Kidney glomerular epithelial cell (primary cell): ENCODE measurements at regions not wholly inside any gene's neighbourhood (a gene's known extent, or its start where the extent isn't known, plus 50 kb on each side); places are given as distances from the start of the nearest gene placed in this dataset.

ENCODE experiments used
- DNase-seq: peaks from one replicate; lab custom pipeline; 2025; lab: John Stamatoyannopoulos, UW

DNA sequence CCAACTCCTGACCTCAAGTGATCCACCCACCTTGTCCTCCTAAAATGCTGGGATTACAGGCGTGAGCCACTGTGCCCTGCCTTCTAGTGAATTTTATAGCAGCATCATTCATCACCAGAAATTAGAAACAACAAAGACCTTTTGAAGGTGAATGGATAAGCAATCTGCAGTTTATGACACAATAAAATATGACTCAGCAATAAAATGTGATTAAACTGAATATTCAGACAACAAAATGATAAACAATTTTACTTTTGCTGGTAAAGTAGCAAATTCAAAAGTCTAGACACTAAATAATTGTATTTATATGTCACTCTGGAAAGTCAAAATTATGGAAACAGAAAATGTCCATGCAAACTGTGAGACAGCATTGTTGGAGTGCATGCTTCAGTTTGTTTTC lies 656.6 kb downstream of the CBLN2 start:
- DNase-seq: no peak

DNA sequence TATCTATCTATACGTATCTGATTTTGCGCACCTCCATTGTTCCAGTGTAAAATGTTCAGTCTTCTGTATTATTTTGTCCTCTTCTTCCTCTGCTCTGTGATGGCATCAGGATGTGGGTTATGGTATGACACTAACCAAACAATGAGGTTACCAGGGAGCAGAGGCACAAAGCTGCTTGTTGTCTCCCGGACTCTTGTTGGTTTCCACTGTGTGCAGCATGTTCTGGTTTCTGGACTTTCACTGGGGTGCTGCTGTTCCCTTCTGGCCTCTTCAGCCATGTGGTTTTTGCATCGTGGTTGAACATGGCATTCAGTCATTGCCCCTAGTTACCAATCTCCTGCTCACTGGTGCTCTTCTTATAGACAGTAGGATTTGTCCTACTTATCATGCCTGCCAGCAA lies 665.9 kb downstream of the CBLN2 start:
- DNase-seq: no peak

GRCh38 chr18:71873695-71874094 lies 670.4 kb downstream of the CBLN2 start:
- no peak for DNase-seq

GRCh38 chr18:71865888-71866287 lies 678.3 kb downstream of the CBLN2 start:
- DNase-seq: no peak

- DNase-seq: no peak
Observed at GRCh38 chr18:71850602-71851001, 693.5 kb downstream of the CBLN2 start.

DNA sequence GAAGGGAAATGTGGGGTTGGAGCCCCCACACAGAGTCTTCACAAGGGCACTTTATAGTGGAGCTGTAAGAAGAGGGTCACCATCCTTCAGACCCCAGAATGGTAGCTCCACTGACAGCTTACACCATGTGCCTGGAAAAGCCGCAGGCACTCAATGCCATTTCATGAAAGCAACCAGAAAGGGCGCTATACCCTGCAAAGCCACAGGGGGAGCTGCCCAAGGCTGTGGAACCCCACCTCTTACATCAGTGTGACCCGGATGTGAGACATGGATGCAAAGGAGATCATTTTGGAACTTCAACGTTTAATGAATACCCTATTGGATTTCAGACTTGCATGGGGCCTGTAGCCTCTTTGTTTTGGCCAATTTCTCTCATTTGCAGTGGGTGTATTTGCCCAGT lies 694.7 kb downstream of the CBLN2 start:
- DNase-seq: no peak

- no peak for DNase-seq
Observed at GRCh38 chr18:71846716-71847115, 697.4 kb downstream of the CBLN2 start.

GRCh38 chr18:71844814-71845213 lies 699.3 kb downstream of the CBLN2 start:
- no peak for DNase-seq

GRCh38 chr18:71842666-71843065 lies 701.5 kb downstream of the CBLN2 start:
- DNase-seq: no peak

DNA sequence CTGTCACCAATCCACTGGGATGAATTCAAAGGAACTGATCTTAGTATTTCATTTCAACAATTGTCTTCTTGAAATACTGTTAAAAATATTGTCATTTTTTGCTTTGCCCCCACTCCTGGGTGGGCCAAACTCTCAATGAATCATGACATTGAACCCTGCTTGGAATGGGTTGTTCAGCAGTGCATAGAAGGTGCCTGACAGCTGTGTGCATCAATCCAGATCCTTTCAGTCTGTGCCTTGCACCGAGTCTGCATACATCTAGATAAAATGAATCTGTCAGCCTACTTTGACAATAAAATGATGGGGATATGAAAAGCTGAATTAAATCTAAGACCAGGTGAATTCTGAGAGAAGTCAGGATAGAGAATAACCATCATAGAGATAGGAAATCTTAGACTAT lies 706.6 kb downstream of the CBLN2 start:
- DNase-seq: no peak

GRCh38 chr18:71832946-71833617 lies 711.1 kb downstream of the CBLN2 start:
- no peak for DNase-seq

- DNase-seq: no peak
Observed at GRCh38 chr18:71831039-71831438, 713.1 kb downstream of the CBLN2 start.

GRCh38 chr18:71827301-71827700 lies 716.8 kb downstream of the CBLN2 start:
- DNase-seq: no peak

DNA sequence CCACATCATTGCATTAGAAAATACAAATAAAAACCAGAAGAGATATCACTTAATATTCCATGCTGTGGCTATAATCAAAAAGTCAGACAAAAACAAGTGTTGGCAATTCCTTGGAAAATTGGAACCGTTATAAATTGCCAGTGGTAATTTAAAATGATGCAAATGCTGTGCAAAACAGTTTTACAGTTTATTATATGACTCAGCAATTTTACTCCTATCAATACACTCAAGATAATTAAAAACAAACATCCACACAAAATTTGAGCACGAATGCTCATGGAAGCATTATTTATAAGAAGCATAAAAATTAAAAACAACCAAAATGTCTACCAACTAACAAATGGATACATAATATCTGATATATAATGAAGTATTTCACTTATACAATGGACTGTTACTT lies 728.8 kb downstream of the CBLN2 start:
- DNase-seq: no peak

- DNase-seq: no peak
Observed at GRCh38 chr18:71809711-71810110, 734.4 kb downstream of the CBLN2 start.

DNA sequence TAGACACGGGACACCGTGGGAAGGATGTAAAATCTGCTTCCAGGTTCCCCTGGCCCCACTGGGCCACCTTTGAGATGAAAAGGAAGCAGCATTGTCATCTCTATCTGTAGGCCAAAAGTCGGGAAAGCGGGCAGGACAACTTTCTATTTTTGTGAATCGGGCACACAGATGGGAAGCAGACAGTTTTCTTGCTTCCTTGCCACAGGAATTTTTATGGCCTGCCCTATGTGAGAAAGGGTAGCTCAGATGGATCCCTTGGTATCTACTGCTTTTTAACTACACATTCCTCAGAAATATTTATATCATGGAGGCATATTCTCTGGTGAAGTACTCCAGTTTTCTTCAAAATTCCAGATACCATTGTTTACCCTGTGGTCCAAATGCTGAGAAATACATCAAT lies 735.5 kb downstream of the CBLN2 start:
- no peak for DNase-seq

GRCh38 chr18:71807586-71807985 lies 736.6 kb downstream of the CBLN2 start:
- no peak for DNase-seq

GRCh38 chr18:71798986-71799673 lies 745.0 kb downstream of the CBLN2 start:
- no peak for DNase-seq

DNA sequence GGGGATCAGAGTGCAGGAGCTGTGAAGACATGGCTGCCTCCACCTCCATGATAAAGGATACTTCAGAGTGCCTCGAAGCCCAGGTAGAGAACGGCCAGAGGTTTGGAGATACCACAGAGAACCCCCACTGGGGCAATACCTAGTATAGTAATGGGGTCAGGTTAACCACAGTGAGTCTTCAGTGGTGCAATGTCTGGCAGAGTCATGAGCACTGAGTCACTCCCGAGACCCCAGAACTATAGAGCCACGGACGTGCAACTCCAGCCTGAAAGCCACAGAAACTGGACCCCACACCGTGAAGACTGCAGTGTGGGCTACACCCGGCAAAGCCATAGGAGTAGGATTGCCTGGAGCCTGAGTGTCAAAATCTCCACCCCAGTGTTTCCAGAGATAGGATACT lies 746.6 kb downstream of the CBLN2 start:
- DNase-seq: no peak

DNA sequence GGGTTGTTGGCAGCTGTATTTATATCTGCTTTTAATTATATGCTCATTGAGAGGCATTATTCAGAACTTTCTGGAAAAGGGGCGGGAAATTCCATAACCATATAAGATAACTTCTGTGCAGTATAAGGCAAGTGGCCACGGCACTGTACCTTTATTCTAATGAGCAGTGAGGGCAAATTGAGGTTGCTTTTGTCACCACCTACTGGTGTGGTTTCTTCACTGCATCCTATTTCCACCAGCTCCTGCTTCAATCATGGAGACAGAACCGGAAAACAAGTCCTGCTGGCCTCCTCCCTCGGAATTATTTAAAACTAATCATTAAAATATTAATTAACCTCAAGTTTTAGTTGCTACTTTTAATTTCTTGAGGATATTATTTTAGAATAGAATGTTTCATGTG lies 759.4 kb downstream of the CBLN2 start:
- DNase-seq: no peak

DNA sequence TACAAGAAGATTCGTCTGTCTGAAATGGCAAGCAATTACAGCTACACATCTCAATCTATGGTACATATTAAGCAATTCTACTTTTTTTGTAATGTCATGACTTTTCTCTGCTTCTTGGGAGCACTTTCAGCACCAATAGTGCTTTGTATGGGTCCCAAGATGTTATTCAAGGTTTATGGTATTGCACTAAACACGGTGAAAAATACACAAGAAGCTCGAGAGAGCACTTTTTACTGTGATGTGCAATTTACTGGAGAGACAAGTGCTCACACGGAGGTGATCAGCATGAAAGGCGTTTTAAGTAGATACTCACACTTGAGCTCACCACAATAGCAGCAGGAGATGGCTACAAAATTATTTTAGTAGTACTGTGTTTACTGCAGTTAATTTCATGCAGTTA lies 783.6 kb downstream of the CBLN2 start:
- no peak for DNase-seq

GRCh38 chr18:71754246-71754645 lies 789.9 kb downstream of the CBLN2 start:
- DNase-seq: no peak

DNA sequence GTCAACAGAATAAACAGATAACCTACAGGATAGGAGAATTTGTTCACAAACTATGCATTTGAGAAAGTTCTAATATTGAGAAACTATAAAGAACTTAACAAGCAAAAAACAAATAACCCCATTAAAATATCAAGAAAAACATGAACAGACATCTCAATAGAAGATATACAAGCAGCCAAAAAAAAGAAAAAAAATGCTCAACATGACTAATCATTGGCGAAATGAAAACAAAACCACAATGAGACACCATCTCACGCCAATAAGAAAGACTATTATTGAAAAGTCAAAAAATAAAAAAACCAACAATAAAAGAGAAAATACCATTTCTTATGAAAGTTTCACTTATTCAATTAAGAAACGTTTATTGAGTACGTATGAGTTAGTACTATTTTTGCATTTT lies 800.5 kb downstream of the CBLN2 start:
- DNase-seq: no peak

- DNase-seq: no peak
Observed at GRCh38 chr18:71729611-71730010, 814.5 kb downstream of the CBLN2 start.
